ENCODE measurements at regions not wholly inside any gene's neighbourhood (a gene's known extent, or its start where the extent isn't known, plus 50 kb on each side); places are given as distances from the start of the nearest gene placed in this dataset.

GRCh38 chr2:221215487-221215886 is 356.6 kb downstream of the EPHA4 start:
- DNase-seq, result no peak

GRCh38 chr2:221216636-221217035 is 355.5 kb downstream of the EPHA4 start:
- DNase-seq, result no peak

GRCh38 chr2:221225752-221226151 is 346.4 kb downstream of the EPHA4 start:
- DNase-seq, result no peak

- DNase-seq, result no peak
Observed at GRCh38 chr2:221228214-221228769, 343.8 kb downstream of the EPHA4 start.

GRCh38 chr2:221229099-221229498 is 343.0 kb downstream of the EPHA4 start:
- no peak for DNase-seq

DNA sequence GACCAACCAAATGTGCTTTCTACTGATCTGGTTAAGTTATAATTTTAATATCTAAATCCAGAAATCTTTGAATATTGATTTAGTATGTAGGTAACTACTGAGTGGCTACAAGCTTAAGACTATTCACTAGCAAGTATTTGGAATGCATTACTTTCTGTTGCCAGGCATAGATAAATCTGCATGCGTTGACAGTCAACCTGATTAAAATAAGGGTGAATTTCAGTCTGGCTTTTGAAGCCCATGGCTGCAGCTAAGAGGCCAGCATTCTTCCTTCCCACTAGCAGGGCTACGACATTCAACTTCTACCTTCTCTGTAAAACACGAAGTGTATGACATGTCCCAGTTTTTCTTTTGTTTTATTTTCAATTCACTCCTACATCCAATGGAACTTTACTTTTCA is 340.6 kb downstream of the EPHA4 start:
- DNase-seq, result no peak

- no peak for DNase-seq
Observed at GRCh38 chr2:221235941-221236340, 336.2 kb downstream of the EPHA4 start.

- no peak for DNase-seq
Observed at GRCh38 chr2:221241072-221241471, 331.0 kb downstream of the EPHA4 start.

- DNase-seq, result no peak
Observed at GRCh38 chr2:221243771-221244170, 328.3 kb downstream of the EPHA4 start.

DNA sequence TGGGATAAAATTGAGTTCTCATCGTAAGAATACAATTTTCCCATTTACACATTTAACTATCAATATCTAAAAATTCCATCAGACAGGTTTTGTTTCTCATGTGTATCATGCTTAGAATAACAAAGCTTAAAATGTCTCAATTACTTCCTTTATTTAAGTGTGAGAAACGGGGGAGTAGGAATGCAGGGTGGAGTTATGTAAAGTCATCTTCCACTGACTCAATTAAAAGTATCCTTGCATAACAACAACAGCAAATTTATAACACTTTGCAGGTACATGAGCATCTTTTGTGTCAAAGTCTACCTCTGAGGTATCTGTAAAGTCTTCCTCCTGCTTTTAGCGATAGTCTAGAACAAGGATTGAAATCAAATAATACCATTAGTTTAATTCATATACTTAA is 327.1 kb downstream of the EPHA4 start:
- DNase-seq, result no peak

- no peak for DNase-seq
Observed at GRCh38 chr2:221245772-221246171, 326.3 kb downstream of the EPHA4 start.

- no peak for DNase-seq
Observed at GRCh38 chr2:221254299-221254698, 317.8 kb downstream of the EPHA4 start.

- DNase-seq, result no peak
Observed at GRCh38 chr2:221255862-221256261, 316.2 kb downstream of the EPHA4 start.

GRCh38 chr2:221258464-221258863 is 313.6 kb downstream of the EPHA4 start:
- no peak for DNase-seq

- DNase-seq, result no peak
Observed at GRCh38 chr2:221262651-221263050, 309.5 kb downstream of the EPHA4 start.

DNA sequence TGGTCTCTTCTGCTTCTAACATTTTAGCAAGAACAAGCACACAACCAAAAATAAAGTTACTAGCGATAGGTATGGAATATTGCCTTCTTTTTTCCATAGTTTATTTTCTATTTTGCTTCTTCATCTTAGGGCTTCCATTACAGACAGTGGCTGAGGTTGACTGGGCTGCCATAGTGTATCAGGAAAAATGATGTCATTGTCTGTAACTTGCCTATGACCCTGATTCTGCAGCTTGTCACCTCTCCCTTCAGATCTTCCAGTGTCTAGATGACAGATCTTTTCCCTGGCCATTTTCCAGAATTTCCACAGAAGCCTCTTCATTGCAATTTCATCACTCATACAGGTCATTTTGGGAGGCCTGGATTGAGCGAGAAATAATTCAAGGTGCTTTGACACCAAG is 308.5 kb downstream of the EPHA4 start:
- DNase-seq, result no peak

DNA sequence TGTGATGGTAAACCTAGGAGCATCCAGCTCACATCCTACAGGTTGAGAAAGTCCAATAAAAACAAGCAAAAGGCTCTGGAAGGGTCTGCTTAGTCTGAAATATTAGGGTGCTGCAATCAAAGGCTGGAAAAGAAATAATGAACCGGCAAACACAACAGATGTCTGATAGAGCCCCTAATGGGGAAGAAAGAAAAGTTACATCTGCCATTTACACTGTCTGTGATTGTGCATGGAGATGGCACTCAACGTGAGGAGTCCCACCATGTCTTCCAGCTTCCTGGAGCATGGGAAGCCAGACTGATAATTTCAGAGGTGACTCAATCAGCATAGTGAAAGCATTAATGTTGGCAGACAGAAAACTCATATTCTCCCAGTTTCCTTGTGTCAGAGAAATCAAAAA is 307.8 kb downstream of the EPHA4 start:
- peak; percentile 0 for DNase-seq

GRCh38 chr2:221267773-221268425 is 304.2 kb downstream of the EPHA4 start:
- DNase-seq, result no peak

- no peak for DNase-seq
Observed at GRCh38 chr2:221268631-221269030, 303.5 kb downstream of the EPHA4 start.

- DNase-seq, result no peak
Observed at GRCh38 chr2:221270806-221271205, 301.3 kb downstream of the EPHA4 start.

GRCh38 chr2:221272729-221273128 is 299.4 kb downstream of the EPHA4 start:
- DNase-seq, result no peak

DNA sequence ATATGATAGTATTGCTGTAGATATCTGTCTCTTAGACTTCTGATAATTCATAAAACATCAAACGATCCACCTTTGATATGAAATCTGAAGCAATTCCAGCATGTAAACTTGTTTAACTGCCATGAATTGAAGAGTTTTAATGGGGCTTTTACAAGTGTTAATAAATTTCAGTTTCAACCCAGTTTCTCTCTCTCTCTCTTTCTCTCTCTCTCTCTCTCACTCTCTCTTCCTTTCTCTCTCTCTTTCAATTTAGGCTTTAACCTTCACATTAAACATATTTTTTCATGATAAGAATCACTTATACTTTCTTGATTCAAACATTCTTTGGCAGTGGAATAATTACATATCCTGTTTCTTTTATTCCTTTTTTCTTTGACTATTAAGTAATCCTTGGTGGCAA is 296.1 kb downstream of the EPHA4 start:
- no peak for DNase-seq

DNA sequence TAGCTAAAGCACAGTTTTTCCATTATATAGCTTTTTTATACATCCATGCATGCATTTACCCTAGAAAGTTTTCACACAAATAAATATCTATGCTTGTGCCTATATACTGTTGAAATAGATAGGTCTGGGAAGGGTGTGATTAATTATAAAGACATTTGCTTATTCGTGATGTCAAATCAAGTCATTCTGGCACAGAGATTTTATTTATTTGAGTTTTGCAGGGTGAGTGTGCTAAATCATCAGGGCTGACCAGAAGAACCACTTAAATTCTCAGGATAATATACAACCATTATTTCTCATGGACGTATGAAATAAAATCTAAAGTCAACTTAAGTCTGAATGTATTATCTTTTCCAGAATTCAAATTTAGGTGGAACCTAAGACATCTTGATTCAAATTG is 295.5 kb downstream of the EPHA4 start:
- no peak for DNase-seq

DNA sequence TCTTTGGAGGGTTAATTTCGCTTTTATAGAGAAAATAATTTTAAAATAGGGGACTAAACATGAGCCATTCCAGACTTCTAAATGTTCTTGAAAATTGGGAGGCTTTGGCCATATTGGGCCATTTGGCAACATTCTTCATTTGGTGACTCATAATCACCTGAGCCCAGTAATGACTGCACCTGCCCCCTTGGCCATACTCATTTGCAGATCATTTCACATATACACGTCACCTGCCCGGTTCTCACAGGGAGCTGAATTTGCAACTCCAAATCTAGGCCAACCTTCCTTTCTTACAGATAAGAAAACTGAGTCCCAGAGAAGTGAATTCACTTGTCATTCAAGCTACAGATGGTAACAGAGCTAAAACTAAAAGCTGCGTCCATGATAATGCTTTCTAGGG is 289.7 kb downstream of the EPHA4 start:
- no peak for DNase-seq

GRCh38 chr2:221283896-221284545 is 288.1 kb downstream of the EPHA4 start:
- no peak for DNase-seq

Data from NCI-H146 (cell line).